ENCODE measurements at regions not wholly inside any gene's neighbourhood (a gene's known extent, or its start where the extent isn't known, plus 50 kb on each side); places are given as distances from the start of the nearest gene placed in this dataset.

- DNase-seq (ENCODE audit: low read depth): no peak
Measured at GRCh38 chr2:16507655-16508489, 157.8 kb downstream of the CYRIA start.

- DNase-seq (ENCODE audit: low read depth): no peak
Measured at GRCh38 chr2:16506366-16506765, 159.3 kb downstream of the CYRIA start.

- DNase-seq (ENCODE audit: low read depth): no peak
Measured at GRCh38 chr2:16496426-16497388, 168.9 kb downstream of the CYRIA start.

GRCh38 chr2:16495509-16496208, 170.0 kb downstream of the CYRIA start:
- no peak for DNase-seq (ENCODE audit: low read depth)

- DNase-seq (ENCODE audit: low read depth): no peak
Measured at GRCh38 chr2:16494836-16495508, 170.7 kb downstream of the CYRIA start.

- no peak for DNase-seq (ENCODE audit: low read depth)
Measured at GRCh38 chr2:16493788-16494187, 171.8 kb downstream of the CYRIA start.

GRCh38 chr2:16487686-16488085, 177.9 kb downstream of the CYRIA start:
- DNase-seq (ENCODE audit: low read depth): no peak

- no peak for DNase-seq (ENCODE audit: low read depth)
Measured at GRCh38 chr2:16485251-16485650, 180.4 kb downstream of the CYRIA start.

- DNase-seq (ENCODE audit: low read depth): no peak
Measured at GRCh38 chr2:16482460-16482859, 183.2 kb downstream of the CYRIA start.

- DNase-seq (ENCODE audit: low read depth): no peak
Measured at GRCh38 chr2:16481351-16481750, 184.3 kb downstream of the CYRIA start.

- DNase-seq (ENCODE audit: low read depth): no peak
Measured at GRCh38 chr2:16479721-16480120, 185.9 kb downstream of the CYRIA start.

- no peak for DNase-seq (ENCODE audit: low read depth)
Measured at GRCh38 chr2:16478434-16479210, 187.0 kb downstream of the CYRIA start.

GRCh38 chr2:16477648-16478047, 188.0 kb downstream of the CYRIA start:
- DNase-seq (ENCODE audit: low read depth): no peak

- DNase-seq (ENCODE audit: low read depth): no peak
Measured at GRCh38 chr2:16476866-16477265, 188.8 kb downstream of the CYRIA start.

- no peak for DNase-seq (ENCODE audit: low read depth)
Measured at GRCh38 chr2:16475986-16476567, 189.6 kb downstream of the CYRIA start.

GRCh38 chr2:16475586-16475985, 190.0 kb downstream of the CYRIA start:
- no peak for DNase-seq (ENCODE audit: low read depth)

GRCh38 chr2:16473575-16473974, 192.1 kb downstream of the CYRIA start:
- DNase-seq (ENCODE audit: low read depth): no peak

GRCh38 chr2:16470936-16471490, 194.6 kb downstream of the CYRIA start:
- no peak for DNase-seq (ENCODE audit: low read depth)

- DNase-seq (ENCODE audit: low read depth): no peak
Measured at GRCh38 chr2:16466821-16467151, 198.8 kb downstream of the CYRIA start.

- no peak for DNase-seq (ENCODE audit: low read depth)
Measured at GRCh38 chr2:16466133-16466820, 199.4 kb downstream of the CYRIA start.

Data from activated T-helper 9 cell treated with anti-CD3 and anti-CD28 coated beads, Interleukin-2, amount 50 U/mL, for 16 hours (primary cell).